ENCODE measurements at regions not wholly inside any gene's neighbourhood (a gene's known extent, or its start where the extent isn't known, plus 50 kb on each side); places are given as distances from the start of the nearest gene placed in this dataset.
"Not testable (repeated sequence)": the region's sequence is repeated elsewhere in the genome, so short reads cannot be mapped to it uniquely, and the experiment has no call there.

- DNase-seq (no peak), ATAC-seq (no peak)
- Mint-ChIP-seq H3K9me3 (peaks cover 5 to 9% of the 10 kb centered on the region in 2 donors), H3K4me1 (no peaks in the 10 kb centered on the region), H3K4me3 (no peak overlapping the region), H3K36me3 (no peaks in the 10 kb centered on the region), H3K27ac (no peak overlapping the region), H3K27me3 (ENCODE audit: low read depth in 2 of 2) (no peaks in the 10 kb centered on the region)
- Histone ChIP-seq H3K4me3 (ENCODE audit: low read length) (no peak overlapping the region), H3K27ac (ENCODE audit: low read length) (no peak overlapping the region), H3K4me1 (ENCODE audit: control insufficient read depth, insufficient read depth, low read length) (no peaks in the 10 kb centered on the region), H3K9me3 (ENCODE audit: control insufficient read depth, insufficient read depth, low read length) (no peaks in the 10 kb centered on the region), H3K36me3 (ENCODE audit: control insufficient read depth, insufficient read depth, low read length) (no peaks in the 10 kb centered on the region), H3K27me3 (ENCODE audit: control insufficient read depth, insufficient read depth, low read length) (no peaks in the 10 kb centered on the region)
- no peak for TF ChIP-seq CTCF (IDR thresholded peaks at IDR 0.05)
- 92% methylated on average over 2 of the region's 2 CpGs for WGBS (ENCODE audit: insufficient coverage)
- intact Hi-C loops (cut with micrococcal nuclease): no loop called here
Measured at GRCh38 chr9:31183866-31184265, 1200.6 kb upstream of the ACO1 start.

- DNase-seq (no peak), ATAC-seq (no peak)
- no peak overlapping the region for H3K27ac ChIP-seq (ENCODE audit: low read length)
- H3K27me3 ChIP-seq (ENCODE audit: control insufficient read depth, insufficient read depth, low read length): no peaks in the 10 kb centered on the region
- H3K36me3 ChIP-seq (ENCODE audit: control insufficient read depth, insufficient read depth, low read length): no peaks in the 10 kb centered on the region
- H3K27me3 Mint-ChIP-seq (ENCODE audit: low read depth in 2 of 2): no peaks in the 10 kb centered on the region
- H3K4me1 Mint-ChIP-seq: no peaks in the 10 kb centered on the region
- H3K36me3 Mint-ChIP-seq: no peaks in the 10 kb centered on the region
- intact Hi-C loops (cut with micrococcal nuclease): no loop called here
- no peaks in the 10 kb centered on the region for H3K4me1 ChIP-seq (ENCODE audit: control insufficient read depth, insufficient read depth, low read length)
- no peak for TF ChIP-seq CTCF (IDR thresholded peaks at IDR 0.05)
- H3K27ac Mint-ChIP-seq: no peak overlapping the region
- H3K4me3 ChIP-seq (ENCODE audit: low read length): no peak overlapping the region
- H3K9me3 ChIP-seq (ENCODE audit: control insufficient read depth, insufficient read depth, low read length): no peaks in the 10 kb centered on the region
- peaks cover 5 to 10% of the 10 kb centered on the region in 2 donors for H3K9me3 Mint-ChIP-seq
- H3K4me3 Mint-ChIP-seq: no peak overlapping the region
Measured at GRCh38 chr9:31185831-31186230, 1198.6 kb upstream of the ACO1 start.

- Mint-ChIP-seq H3K9me3 (peaks cover 8 to 10% of the 10 kb centered on the region in 2 donors), H3K27ac (no peak overlapping the region), H3K4me3 (no peak overlapping the region), H3K4me1 (no peaks in the 10 kb centered on the region), H3K36me3 (no peaks in the 10 kb centered on the region), H3K27me3 (ENCODE audit: low read depth in 2 of 2) (no peaks in the 10 kb centered on the region)
- H3K4me3 ChIP-seq (ENCODE audit: low read length): no peak overlapping the region
- no peaks in the 10 kb centered on the region for H3K4me1 ChIP-seq (ENCODE audit: control insufficient read depth, insufficient read depth, low read length)
- DNase-seq: no peak
- H3K27me3 ChIP-seq (ENCODE audit: control insufficient read depth, insufficient read depth, low read length): no peaks in the 10 kb centered on the region
- intact Hi-C loops (cut with micrococcal nuclease): no loop called here
- H3K36me3 ChIP-seq (ENCODE audit: control insufficient read depth, insufficient read depth, low read length): no peaks in the 10 kb centered on the region
- no peak overlapping the region for H3K27ac ChIP-seq (ENCODE audit: low read length)
- WGBS (ENCODE audit: insufficient coverage): no CpG with 5 or more reads among the region's 1 CpG
- no peak for ATAC-seq
- no peaks in the 10 kb centered on the region for H3K9me3 ChIP-seq (ENCODE audit: control insufficient read depth, insufficient read depth, low read length)
- no peak for TF ChIP-seq CTCF (IDR thresholded peaks at IDR 0.05)
Measured at GRCh38 chr9:31188496-31188895, 1195.9 kb upstream of the ACO1 start.

- H3K27me3 ChIP-seq (ENCODE audit: control insufficient read depth, insufficient read depth, low read length): no peaks in the 10 kb centered on the region
- no peak for TF ChIP-seq CTCF (IDR thresholded peaks at IDR 0.05)
- no peak overlapping the region for H3K27ac Mint-ChIP-seq
- 47% methylated on average over 8 of the region's 9 CpGs for WGBS (ENCODE audit: insufficient coverage)
- intact Hi-C loops (cut with micrococcal nuclease): no loop called here
- H3K36me3 ChIP-seq (ENCODE audit: control insufficient read depth, insufficient read depth, low read length): no peaks in the 10 kb centered on the region
- H3K4me1 ChIP-seq (ENCODE audit: control insufficient read depth, insufficient read depth, low read length): no peaks in the 10 kb centered on the region
- ATAC-seq: no peak
- H3K27me3 Mint-ChIP-seq (ENCODE audit: low read depth in 2 of 2): no peaks in the 10 kb centered on the region
- no peak overlapping the region for H3K27ac ChIP-seq (ENCODE audit: low read length)
- no peaks in the 10 kb centered on the region for H3K36me3 Mint-ChIP-seq
- no peak overlapping the region for H3K4me3 ChIP-seq (ENCODE audit: low read length)
- H3K9me3 ChIP-seq (ENCODE audit: control insufficient read depth, insufficient read depth, low read length): no peaks in the 10 kb centered on the region
- no peaks in the 10 kb centered on the region for H3K4me1 Mint-ChIP-seq
- peak in 1 of 2 donors; percentile 3 for DNase-seq
- H3K9me3 Mint-ChIP-seq: peaks cover 9 to 11% of the 10 kb centered on the region in 2 donors
- no peak overlapping the region for H3K4me3 Mint-ChIP-seq
Measured at GRCh38 chr9:31210978-31211570, 1173.4 kb upstream of the ACO1 start.

GRCh38 chr9:31229976-31230375 lies 1154.5 kb upstream of the ACO1 start:
- H3K27me3 Mint-ChIP-seq (ENCODE audit: low read depth in 2 of 2); H3K36me3 ChIP-seq (ENCODE audit: control insufficient read depth, insufficient read depth, low read length); H3K4me3 ChIP-seq (ENCODE audit: low read length); ATAC-seq; H3K4me1 Mint-ChIP-seq; H3K27ac ChIP-seq (ENCODE audit: low read length); H3K9me3 ChIP-seq (ENCODE audit: control insufficient read depth, insufficient read depth, low read length); H3K27ac Mint-ChIP-seq; H3K4me3 Mint-ChIP-seq; H3K27me3 ChIP-seq (ENCODE audit: control insufficient read depth, insufficient read depth, low read length); H3K4me1 ChIP-seq (ENCODE audit: control insufficient read depth, insufficient read depth, low read length); intact Hi-C loops (cut with micrococcal nuclease); DNase-seq; H3K36me3 Mint-ChIP-seq: not testable (repeated sequence)
- peaks cover 6 to 23% of the 10 kb centered on the region in 2 donors for H3K9me3 Mint-ChIP-seq
- WGBS (ENCODE audit: insufficient coverage): 81% methylated on average over 4 of the region's 4 CpGs
